Frontal cortex (tissue), 3 donors: ENCODE measurements at regions not wholly inside any gene's neighbourhood (a gene's known extent, or its start where the extent isn't known, plus 50 kb on each side); places are given as distances from the start of the nearest gene placed in this dataset.

Experiments used
- DNase-seq, 2 donors: peaks; one replicate each; pipeline ENCODE4 v3.0.0; 2012; ENCODE audit warnings: low spot score in 2 of 2
- FAIRE-seq: peaks from 2 replicates; lab custom pipeline; 2012; peaks lifted over from hg19 to GRCh38; lab: Jason Lieb, UNC
- donor health status: control.
- donor health status: control.
- donor health status: control.

DNA sequence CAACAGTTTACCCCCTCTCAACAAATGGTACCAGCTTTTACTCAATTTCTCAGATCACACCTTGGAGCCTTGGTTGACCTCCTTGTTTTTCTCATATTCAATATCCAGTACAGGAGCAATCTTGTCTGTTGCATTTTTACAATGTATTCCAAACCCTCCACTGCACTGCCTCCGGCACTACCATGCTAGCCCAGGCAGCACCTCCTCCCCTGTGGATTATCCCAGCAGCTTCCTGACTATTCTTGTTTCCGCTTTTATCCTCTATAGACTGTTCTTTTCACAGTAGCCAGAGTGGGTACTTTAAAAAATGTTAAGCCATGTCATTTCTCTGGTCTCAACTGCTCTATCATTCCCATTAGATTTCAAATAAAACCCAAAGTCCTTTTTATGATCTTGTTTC is 253.4 kb upstream of the GPRIN3 start:
- FAIRE-seq = no peak
- DNase-seq = no peak

DNA sequence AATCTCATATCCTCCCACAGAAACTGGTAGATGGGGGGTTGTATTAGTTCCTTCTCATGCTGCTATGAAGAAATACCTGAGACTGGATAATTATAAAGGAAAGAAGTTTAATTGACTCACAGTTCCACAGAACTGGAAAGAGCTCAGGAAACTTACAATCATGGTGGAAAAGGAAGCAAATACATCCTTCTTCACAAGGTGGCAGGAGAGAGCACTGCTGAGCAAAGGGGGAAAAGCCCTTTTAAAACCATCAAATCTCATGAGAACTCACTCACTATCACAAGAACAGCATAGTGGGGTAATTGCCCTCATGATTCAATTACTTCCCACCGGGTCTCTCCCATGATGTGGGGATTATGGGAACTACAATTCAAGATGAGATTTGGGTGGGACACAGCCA is 250.5 kb upstream of the GPRIN3 start:
- no peak for FAIRE-seq
- DNase-seq = no peak

DNA sequence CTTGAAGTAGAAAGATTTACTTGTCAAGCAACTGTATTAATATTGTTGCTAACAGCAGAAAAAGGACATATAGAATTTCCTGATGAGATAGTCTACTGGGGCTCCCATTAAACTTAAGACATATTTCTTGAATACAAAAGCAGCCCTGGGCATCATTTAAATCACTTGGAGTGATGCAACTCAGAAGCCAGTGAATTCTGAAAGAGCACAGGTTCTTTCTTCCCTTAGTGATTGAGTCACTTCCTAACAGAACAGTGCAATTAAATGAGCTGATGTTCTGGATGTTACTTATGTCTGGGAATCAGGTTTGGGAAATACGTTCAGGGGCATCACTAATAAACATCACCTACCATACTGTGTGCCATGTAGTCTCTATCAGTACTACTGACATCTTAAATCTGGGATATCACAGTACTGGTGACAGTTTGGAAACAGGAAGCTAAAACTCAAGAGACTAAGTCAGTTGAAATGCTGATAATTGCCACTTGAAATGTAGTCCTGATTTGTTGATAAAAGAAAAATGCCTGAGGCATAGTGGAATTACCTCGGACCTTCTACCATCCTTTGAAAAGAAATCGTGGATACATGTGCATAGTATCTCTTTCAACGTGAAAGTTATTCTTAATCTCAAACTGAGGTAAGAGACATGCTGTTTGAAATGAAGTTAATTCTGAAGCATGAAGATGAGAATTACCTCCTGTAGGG is 249.2 kb upstream of the GPRIN3 start:
- DNase-seq = no peak
- no peak for FAIRE-seq

DNA sequence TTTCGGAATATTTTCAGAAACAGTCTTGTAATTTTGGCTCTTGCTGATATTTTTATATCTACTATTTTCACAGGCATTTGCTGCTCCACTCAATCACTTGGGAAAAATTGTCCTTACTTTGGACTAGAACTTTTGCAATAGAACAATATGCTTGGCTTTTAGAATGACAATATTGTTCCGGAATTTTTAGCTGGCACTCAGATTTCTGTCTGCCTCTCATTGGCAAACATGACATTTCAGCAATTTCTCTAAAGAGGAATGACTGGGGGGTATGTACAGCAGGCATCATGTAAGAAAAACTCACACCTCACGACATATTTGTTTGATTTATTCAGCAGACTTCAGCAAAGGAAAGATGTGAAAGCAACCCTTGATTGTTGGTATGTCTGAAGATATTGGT is 243.6 kb upstream of the GPRIN3 start:
- DNase-seq (no peak), FAIRE-seq (no peak)

DNA sequence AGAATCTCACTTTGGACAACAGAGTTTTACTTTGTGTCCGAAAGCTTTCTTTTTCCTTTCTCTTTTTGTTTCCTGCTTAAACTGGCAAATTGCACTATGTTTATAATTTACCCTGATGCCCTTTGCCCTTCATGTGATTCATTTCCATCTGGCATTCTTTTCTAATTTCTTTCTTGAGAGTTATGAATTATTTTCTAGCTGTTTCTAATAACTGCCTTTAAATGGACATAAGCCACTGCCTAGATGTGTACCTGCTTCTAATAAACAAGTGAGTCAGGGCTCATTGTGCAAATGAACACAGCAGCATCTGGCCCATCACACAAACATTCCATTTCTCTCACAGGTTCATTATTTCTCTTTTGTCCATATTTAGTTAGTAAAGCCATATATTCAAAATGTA is 242.3 kb upstream of the GPRIN3 start:
- DNase-seq = no peak
- FAIRE-seq = no peak

DNA sequence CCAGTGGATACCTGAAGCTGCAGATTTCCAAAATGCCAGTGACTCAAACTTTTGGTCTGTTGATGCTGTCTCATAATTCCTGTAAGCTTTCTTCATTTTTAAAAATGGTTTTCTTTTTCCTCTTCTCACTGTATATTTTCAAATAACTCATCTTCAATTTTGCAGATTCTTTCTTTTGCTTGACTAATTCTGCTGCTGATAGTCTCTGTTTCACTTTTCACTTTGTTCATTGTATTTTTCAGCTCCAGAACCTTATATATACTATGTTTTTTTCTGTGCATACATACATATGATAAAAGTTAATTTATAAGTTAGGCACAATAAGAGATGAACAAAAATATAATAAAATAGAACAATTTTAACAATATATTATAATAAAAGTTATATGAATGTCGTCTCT is 237.7 kb upstream of the GPRIN3 start:
- DNase-seq (no peak), FAIRE-seq (peak; percentile 36)

DNA sequence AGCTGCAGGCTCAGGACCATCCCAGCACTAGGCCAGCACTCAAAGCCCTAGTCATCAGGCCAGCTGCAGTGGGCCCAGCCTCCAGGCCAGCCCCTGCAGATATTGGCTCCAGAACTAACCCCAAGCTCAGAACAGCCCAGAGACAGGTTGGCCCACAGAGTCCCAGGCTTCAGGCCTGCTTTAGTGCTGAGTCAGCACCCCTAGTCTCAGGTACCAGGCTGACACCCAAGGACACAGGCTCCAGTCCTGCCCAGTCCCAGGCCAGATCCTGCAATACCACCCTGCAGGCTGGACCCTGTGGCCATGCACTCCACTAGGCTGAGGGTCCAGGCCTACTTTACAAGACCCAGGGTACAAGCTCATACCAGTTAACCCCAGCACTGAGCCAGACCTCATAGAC is 234.4 kb upstream of the GPRIN3 start:
- no peak for FAIRE-seq

DNA sequence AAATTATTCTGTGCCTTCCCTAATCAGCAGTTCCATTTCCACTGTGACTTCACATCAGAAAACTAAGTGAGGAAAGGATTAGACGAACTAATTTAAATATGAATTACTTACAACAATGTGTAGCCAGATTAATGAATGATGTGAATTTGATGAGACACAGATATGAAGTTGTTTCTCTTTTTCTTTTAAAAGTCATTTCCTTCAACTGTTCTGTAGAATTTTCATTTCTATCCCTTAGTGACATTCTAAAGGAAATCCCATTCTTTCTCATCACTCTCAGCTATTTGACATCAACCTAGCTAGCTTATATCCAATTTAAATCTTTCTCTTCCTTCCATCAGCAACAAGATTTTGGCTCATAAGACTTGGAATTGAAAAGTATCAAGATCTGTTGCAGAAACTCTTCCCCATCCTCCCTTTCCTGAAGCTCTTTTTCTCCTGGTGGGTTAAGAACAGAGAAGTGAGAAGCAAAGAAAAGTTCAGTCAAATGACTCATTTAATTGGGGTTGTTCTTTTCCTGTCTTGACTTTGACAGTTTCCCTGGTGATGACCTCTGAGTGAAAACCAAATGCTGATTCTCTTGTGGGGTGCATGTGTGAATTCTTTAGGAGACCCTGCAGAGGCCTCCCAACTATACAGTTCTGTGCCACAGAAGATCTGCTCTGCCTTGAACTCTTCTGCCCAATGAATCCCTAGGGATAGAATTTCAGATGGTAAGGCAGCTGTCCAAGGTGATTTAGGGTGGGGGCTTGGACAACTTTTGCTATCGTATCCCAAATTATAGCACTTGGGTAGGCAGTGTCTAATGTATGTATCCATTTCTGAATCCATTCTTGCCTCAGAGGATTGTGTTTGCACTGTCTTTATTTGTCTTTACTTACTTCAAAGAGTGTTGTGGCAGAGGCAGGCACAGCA is 232.5 kb upstream of the GPRIN3 start:
- DNase-seq = no peak
- no peak for FAIRE-seq

More for the DNA sequence above, 234.4 kb upstream of the GPRIN3 start:
- no peak for DNase-seq

DNA sequence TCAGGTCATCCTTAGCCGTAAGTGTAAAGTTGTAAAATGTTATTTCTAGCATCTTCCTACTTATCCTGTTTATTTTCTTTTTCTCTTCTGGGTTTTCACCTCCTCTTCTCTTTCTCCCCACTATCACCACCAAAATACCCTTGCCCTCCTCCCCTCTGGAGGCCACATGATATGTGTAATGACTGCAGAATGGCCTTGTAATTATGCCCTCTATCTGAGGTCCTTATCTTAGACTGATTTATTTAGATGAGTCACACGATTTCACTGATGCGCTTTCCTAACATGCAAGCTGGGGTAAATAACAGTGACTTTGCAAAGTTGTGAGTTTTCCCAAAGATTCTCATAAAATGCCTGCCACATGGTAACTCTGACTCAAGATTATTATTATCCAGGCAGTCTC is 231.8 kb upstream of the GPRIN3 start:
- FAIRE-seq (no peak), DNase-seq (no peak)

DNA sequence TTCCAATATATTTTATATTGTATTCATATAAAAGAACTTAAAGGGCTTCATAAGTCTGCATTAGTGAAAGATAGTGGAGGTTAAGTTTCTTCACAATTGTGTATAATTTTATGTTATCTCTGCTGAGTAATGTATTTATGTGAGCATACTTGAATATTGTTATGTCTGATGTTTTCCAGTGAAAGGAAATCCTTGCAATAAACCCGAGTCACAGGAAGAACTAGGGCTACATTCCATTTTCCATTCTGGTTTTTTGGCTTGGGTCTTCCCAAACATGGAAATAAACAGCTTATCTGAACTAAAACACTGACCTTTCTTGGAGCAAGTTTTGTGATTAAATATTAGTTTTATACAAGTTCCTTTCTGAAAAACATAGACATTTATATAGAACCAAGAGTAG is 231.3 kb upstream of the GPRIN3 start:
- DNase-seq (no peak), FAIRE-seq (no peak)

DNA sequence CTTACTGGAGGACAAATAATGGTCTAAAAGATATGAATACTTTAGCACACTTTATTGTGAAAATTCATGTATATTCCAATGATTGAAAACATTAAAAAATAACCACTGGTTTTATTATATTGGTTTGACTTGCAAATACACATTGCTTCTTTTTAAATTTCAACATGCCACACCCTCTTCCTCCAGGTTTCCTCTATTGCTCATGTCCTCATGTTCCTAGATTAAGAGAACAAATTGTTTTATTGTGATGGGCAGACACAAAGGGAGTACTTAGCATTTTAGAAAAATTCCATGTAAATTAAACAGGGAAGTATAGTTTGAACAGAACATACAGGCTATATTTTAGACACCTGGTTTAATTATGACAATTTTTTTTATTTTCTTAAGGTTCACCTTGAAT is 230.6 kb upstream of the GPRIN3 start:
- no peak for FAIRE-seq
- no peak for DNase-seq

DNA sequence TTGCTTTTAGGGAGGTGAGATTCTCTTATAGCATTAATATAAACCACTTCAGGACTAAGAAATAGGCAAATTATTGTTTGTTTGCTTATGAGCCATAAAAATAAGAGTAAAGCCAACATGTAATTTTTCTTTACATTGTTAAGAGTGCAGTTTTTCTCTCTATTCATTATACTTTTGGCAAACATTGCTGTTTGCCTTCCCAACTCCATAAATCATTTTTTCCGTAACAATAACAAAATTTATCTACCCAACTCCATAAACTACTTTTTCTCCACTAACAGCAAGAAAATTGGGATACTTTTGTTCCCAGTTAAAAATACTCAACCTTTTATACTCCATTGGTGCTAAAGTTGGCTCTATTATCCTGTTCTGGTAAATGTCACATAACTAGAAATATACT is 229.7 kb upstream of the GPRIN3 start:
- no peak for FAIRE-seq
- DNase-seq = no peak

DNA sequence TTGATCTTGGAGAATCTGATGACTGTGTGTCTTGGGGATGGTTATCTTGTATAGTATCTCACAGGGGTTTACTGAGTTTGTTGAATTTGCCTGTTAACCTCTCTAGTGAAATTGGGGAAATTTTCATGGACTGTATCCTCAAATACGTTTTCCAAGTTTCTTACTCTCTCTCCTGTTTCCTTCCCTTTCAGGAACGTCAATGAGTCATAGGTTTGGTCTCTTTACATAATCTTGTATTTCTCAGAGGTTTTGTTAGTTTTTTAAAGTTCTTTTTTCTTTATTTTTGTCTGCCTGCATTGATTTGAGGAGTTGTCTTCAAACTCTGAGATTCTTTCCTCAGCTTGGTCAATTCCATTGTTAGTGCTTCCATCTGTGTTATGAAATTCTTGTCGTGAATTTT is 227.7 kb upstream of the GPRIN3 start:
- DNase-seq (no peak), FAIRE-seq (no peak)

DNA sequence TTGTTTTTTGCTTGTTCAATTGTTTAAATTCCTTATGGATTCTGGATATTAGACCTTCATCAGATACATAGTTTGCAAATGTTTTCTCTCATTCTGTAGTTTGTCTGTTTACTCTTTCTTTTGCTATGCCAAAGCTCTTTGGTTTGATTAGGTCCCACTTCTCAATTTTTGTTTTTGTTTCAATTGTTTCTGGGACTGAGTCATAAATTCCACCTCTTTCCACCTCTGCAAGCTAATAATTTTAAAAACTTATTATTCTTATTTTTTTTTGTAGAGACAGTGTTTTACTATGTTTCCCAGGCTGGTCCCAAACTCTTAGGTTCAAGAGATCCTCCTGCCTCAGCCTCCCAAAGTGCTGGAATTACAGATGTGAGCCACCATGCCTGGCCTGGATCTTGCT is 226.8 kb upstream of the GPRIN3 start:
- FAIRE-seq = no peak
- no peak for DNase-seq

DNA sequence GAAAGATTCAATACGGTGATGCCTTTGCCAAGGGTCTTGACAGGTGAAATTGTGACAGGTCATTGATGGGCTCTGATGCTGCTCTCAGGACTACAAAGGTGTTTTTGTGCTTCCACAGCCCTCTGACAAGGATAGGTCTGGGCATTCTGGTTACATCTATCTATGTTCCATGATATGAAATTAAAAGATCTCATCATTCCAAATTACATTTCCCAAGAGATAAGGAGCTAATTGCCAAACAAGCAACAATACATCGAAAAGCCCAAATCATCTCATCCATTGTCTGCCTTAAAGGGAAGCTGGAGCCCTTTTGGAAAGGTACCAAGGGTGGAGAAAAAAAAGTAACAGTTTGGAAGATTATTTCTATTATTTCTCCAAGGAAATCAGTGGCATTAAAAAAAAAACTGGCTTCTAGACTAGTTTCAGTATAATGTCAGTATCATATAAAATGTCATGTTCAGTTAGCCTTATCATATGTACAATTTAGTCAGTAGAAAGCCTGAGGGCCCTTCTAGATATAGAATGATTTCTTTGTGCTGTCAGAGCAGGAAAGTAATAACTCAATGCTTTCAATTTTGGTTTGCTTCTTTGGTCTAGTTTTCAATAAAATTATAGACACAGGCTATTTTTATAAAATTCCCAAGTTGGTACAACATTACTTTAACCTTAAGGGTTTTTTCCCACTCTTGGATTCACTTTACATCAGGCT is 224.5 kb upstream of the GPRIN3 start:
- DNase-seq (no peak), FAIRE-seq (no peak)

DNA sequence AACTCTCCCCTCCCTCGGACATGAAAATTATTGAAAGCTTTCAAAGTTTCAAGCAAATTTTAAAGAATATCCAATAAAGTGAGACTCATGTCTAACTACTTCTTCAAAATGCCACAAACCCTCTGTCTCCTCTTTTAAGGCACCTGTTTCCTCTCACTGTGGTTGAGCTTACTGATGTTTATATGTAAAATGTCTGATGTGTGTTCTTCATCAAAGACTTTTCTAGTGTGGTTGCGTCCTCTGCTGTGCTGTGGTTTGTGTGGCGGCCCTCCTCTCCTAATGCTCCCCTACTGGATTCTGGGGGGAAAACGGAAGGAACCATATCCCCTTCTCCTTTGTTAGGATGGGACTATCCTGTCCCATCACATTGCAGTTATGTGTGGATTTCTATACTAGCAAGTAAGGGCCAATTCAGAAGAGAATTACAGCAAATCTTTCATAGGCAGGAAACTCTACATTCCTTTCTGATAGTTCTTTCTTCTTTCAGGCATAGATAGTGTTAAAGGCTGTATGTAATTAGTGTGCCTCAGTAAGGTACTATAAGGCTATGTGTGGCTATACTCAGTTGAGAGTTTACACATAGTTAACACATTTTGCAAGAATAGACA is 221.0 kb upstream of the GPRIN3 start:
- FAIRE-seq (no peak), DNase-seq (no peak)

DNA sequence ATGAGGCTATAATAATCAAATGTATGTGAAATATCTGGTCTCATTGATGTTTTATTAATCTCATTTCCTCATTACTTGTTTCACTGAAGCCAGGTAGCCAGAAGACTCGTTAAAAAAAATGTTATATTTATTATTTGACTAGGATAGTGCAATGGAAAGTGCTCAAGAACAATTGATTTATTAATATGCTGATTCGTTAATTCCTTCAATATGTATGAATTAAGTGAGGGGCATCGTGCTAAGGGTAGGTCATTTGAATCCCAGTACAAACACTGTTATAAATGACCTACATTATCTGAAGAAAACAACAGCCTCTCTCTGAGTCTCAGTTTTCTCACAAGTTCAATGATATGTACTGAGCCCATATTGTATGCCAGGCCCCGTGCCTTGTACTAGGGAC is 214.2 kb upstream of the GPRIN3 start:
- FAIRE-seq (no peak), DNase-seq (no peak)

DNA sequence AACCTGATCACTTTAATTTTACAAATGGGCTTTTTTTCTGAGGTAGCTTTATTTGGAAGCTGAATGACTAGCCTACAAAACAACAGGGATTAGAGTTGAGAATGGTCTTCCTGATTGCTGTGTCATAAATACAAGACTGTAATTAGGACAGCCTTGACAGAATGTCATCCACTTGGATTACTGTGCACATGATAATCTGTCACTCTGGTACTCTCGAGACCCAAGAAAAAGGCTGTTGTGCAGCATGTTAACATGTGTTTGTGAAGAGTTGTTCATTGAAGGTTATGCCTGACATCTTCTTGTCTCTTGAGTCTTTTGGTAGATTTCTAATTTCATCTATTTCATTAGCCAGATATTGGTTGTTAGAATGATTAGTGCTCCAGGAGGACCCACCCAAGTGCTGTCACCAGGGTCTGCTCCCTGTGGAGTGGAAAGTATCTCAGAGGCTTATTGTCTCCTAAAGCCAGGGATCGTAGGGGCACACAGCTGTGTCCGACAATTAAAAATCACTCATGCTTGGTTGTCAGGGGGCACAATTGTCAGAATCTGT is 212.2 kb upstream of the GPRIN3 start:
- DNase-seq (no peak), FAIRE-seq (no peak)

DNA sequence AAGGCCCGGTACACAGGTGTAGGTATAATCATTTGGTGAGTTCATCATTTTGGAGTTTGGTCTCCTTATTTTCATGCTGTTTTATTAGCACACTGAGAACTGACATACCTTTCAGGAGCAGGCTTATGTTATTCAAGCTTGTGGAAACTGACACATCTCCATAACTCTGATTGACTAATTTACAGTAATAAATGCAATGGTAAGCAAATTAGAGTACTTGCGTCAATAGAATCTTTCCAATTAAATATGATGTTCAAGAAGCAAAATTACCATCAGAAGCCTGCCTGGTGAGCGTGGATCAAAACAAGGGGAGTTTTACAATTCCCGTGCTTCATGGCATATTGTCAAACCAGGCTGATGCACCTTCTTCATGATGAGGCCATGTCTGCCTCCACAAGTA is 210.7 kb upstream of the GPRIN3 start:
- no peak for FAIRE-seq
- DNase-seq = no peak

DNA sequence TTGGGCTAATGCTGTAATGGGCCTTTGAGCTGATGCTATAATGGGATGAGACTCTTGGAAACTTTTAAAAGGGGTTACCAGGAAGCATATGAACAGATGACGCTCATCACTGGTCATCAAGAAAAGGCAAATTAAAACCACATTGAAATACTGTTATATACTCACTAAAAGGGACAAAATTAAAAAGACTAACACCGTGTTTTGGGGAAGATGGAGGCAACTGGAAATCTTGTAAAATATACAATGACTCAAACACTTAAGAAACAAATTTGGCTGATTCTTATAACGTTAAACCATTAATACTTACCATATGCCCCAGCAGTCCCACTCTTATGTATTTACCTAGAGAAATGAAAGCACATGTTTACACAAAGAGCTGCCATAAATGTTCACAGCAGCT is 207.2 kb upstream of the GPRIN3 start:
- FAIRE-seq (no peak), DNase-seq (no peak)
